GM06990 (cell line): ENCODE measurements at regions not wholly inside any gene's neighbourhood (a gene's known extent, or its start where the extent isn't known, plus 50 kb on each side); places are given as distances from the start of the nearest gene placed in this dataset.
"Not testable (repeated sequence)": the region's sequence is repeated elsewhere in the genome, so short reads cannot be mapped to it uniquely, and the experiment has no call there.

Experiments used
- DNase-seq: peaks from one replicate; pipeline ENCODE4 v3.0.0-alpha.2; 2011; ENCODE audit not compliant: insufficient read length; ENCODE audit errors: extremely low read depth
- H3K27me3 ChIP-seq: replicated peaks from 2 replicates; pipeline ENCODE4 v1.6.0; 2011; ENCODE audit warnings: low read length; ENCODE audit not compliant: control insufficient read depth, insufficient read depth
- H3K36me3 ChIP-seq: 2 replicates; pipeline ENCODE4 v1.5.1; 2011; ENCODE audit warnings: low read length; ENCODE audit not compliant: control insufficient read depth, insufficient read depth
- H3K4me3 ChIP-seq: replicated peaks from 2 replicates; pipeline ENCODE4 v1.5.1; 2011; ENCODE audit warnings: low read depth, mild to moderate bottlenecking, control low read depth, low read length
- TF ChIP-seq, protein P1 (sequence below): IDR thresholded peaks from 2 replicates; pipeline ENCODE4 v1.5.1; 2011; ENCODE audit warnings: low read length, control low read depth, mild to moderate bottlenecking, inconsistent platforms; ENCODE audit not compliant: insufficient read depth, poor library complexity, severe bottlenecking

DNA sequence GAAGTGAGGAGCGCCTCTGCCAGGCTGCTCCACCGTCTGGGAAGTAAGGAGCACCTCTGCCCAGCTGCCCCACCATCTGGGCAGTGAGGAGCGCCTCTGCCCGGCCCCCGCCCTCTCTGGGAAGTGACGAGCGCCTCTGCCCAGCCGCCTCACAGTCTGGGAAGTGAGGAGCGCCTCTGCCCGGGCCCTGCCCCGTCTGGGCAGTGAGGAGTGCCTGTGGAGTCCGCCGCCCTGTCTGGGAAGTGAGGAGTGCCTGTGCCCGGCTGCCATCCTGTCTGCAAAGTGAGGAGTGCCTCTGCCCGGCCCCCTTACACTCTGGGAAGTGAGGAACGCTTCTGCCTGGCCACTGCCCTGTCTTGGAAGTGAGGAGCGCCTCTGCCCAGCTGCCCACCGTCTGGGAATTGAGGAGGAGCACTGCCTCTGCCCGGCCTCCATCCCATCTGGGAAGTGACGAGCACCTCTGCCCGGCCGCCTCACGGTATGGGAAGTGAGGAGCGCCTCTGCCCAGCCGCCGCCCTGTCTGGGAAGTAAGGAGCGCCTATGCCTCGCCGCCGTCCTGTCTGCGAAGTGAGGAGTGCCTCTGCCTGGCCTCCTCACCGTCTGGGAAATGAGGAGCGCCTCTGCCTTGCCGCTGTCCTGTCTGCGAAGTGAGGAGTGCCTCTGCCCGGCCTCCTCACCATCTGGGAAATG, 576.2 kb upstream of the C9orf72 start:
- not testable (repeated sequence) for H3K36me3 ChIP-seq, DNase-seq

DNA sequence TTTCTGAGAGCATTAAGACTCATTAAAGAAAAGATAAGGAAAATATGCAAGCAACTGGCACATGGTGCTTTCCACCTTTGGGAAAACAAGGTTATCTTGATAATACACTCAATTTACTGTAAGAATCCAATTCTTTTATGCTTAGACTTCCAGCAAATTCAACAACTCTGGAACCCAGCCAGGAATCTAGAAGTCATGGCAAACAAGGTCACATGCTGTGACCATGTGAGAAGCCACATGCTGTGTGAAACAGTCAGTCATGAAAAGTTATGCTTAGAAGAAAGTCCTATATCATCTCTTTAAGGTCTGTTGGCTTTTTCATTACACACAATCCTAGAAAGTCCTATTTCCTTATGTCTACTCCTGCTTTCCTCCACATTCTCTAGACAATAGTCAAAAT, 581.8 kb upstream of the C9orf72 start:
- no peak for DNase-seq
- TF ChIP-seq, protein P1, sequence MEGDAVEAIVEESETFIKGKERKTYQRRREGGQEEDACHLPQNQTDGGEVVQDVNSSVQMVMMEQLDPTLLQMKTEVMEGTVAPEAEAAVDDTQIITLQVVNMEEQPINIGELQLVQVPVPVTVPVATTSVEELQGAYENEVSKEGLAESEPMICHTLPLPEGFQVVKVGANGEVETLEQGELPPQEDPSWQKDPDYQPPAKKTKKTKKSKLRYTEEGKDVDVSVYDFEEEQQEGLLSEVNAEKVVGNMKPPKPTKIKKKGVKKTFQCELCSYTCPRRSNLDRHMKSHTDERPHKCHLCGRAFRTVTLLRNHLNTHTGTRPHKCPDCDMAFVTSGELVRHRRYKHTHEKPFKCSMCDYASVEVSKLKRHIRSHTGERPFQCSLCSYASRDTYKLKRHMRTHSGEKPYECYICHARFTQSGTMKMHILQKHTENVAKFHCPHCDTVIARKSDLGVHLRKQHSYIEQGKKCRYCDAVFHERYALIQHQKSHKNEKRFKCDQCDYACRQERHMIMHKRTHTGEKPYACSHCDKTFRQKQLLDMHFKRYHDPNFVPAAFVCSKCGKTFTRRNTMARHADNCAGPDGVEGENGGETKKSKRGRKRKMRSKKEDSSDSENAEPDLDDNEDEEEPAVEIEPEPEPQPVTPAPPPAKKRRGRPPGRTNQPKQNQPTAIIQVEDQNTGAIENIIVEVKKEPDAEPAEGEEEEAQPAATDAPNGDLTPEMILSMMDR: no peak

More for the DNA sequence above, 576.2 kb upstream of the C9orf72 start:
- H3K27me3 ChIP-seq, H3K4me3 ChIP-seq: not testable (repeated sequence)

DNA sequence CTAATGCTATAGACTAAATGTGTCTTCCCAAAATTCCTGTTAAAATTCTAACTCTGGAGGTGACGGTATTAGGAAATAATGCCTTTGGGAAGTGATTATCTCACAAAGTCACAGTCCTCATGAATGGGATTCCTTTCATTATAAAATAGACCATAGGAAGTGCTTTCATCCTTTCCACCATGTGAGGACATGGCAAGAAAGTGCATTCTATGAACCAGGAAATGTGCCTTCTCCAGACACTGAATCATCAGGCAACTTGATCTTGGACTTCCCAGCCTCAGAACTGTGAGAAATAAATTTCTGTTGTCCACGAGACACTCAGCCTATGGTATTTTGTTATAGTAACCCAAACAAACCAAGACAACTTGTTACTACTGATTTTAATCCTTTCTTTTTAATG, 582.4 kb upstream of the C9orf72 start:
- H3K4me3 ChIP-seq: no peak overlapping the region
- TF ChIP-seq, protein P1: no peak
- DNase-seq: no peak
- H3K36me3 ChIP-seq: no peaks in the 10 kb centered on the region
- H3K27me3 ChIP-seq: no peaks in the 10 kb centered on the region

More for the DNA sequence above, 581.8 kb upstream of the C9orf72 start:
- Histone ChIP-seq H3K27me3 (no peaks in the 10 kb centered on the region), H3K4me3 (no peak overlapping the region), H3K36me3 (no peaks in the 10 kb centered on the region)

DNA sequence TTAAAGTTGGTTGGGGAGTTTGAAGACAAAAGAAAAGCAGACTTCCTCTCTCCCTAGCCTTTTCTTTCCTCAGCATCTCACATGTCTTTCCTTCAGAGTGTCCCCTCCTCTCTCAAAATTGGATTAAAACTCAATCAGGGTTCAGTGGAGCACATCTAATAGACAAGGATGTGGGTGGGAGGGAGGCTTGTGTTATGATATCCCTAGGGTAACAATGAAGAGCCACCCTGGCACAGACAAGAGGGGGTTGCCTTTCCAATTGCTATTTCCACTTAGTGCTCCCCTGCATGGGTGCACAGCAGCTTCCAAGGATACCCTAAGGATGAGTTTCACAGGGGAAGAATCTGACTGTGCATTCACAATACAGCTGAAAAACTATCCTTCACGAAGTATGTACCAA, 585.2 kb upstream of the C9orf72 start:
- Histone ChIP-seq H3K4me3 (no peak overlapping the region), H3K27me3 (no peaks in the 10 kb centered on the region), H3K36me3 (no peaks in the 10 kb centered on the region)
- DNase-seq: no peak
- TF ChIP-seq, protein P1: no peak

DNA sequence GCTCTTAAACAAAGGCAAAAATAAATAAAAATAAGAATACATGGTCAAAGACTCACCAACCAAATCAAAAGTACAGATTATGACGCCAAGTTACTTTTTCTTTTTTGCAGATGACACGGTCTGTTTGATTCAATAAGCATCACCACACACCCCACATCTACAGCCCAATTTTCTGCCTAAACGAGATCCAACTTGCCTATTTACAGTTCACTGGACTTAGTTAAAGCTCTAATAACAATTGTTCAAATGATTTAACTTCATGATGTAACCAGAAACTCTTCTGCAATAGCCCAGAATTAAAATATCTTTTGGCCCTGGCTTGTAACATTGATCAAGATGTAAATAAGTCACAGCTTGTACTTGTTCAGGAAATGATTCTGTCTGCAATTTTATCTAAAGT, 590.3 kb upstream of the C9orf72 start:
- DNase-seq: no peak
- no peaks in the 10 kb centered on the region for H3K36me3 ChIP-seq
- no peak overlapping the region for H3K4me3 ChIP-seq
- no peaks in the 10 kb centered on the region for H3K27me3 ChIP-seq
- TF ChIP-seq, protein P1: no peak

DNA sequence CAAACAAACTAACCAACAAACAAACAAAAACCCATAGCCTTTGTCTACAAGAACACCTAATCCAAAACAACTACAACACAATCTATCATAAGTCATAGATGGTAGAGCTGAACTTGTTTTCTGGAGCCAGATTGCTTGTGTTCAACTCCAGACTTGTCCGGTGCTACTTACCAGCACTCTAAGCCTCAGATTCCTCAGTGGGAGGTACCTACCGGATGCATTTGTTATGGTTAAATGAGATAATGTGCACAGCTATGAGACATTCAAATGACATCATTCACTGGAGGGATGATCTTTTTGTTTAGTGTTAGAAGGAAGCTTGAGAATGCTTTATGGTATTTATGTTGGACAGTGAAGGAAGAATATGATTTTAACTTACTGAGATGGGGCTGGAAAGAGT, 592.9 kb upstream of the C9orf72 start:
- no peaks in the 10 kb centered on the region for H3K36me3 ChIP-seq
- TF ChIP-seq, protein P1: no peak
- no peak for DNase-seq
- no peaks in the 10 kb centered on the region for H3K27me3 ChIP-seq
- H3K4me3 ChIP-seq: no peak overlapping the region
